H9 (cell line): ENCODE measurements at regions not wholly inside any gene's neighbourhood (a gene's known extent, or its start where the extent isn't known, plus 50 kb on each side); places are given as distances from the start of the nearest gene placed in this dataset.

Experiments used
- DNase-seq: peaks from one replicate; pipeline ENCODE4 v3.0.0-alpha.2; 2017
- H2AFZ ChIP-seq: one replicate; pipeline ENCODE4 v1.6.1; 2013; ENCODE audit warnings: mild to moderate bottlenecking, low read length, control low read depth, moderate library complexity
- H2AK5ac ChIP-seq: 2 replicates; pipeline ENCODE4 v1.6.1; 2013; ENCODE audit warnings: low read length, control low read depth, mixed read lengths; ENCODE audit not compliant: insufficient read length
- H2BK120ac ChIP-seq: one replicate; pipeline ENCODE4 v1.6.1; 2013; ENCODE audit warnings: low read depth, mild to moderate bottlenecking, low read length, control low read depth, inconsistent platforms; ENCODE audit not compliant: poor library complexity, severe bottlenecking
- H2BK12ac ChIP-seq: 2 replicates; pipeline ENCODE4 v1.6.1; 2013; ENCODE audit warnings: low read length, control low read depth, mixed read lengths, low read depth; ENCODE audit not compliant: insufficient read length
- H2BK15ac ChIP-seq: 2 replicates; pipeline ENCODE4 v1.6.1; 2013; ENCODE audit warnings: low read depth, low read length, control low read depth
- H2BK20ac ChIP-seq: one replicate; pipeline ENCODE4 v1.6.1; 2013; ENCODE audit warnings: low read depth, mild to moderate bottlenecking, low read length, control low read depth, inconsistent platforms; ENCODE audit not compliant: poor library complexity, severe bottlenecking
- H2BK5ac ChIP-seq: 2 replicates; pipeline ENCODE4 v1.6.1; 2013; ENCODE audit warnings: low read length, control low read depth, mixed read lengths; ENCODE audit not compliant: insufficient read length
- H3K14ac ChIP-seq: 2 replicates; pipeline ENCODE4 v1.6.1; 2013; ENCODE audit warnings: low read length, control low read depth; ENCODE audit not compliant: insufficient read depth
- H3K18ac ChIP-seq: 2 replicates; pipeline ENCODE4 v1.6.1; 2013; ENCODE audit warnings: low read depth, mild to moderate bottlenecking, mixed read lengths, low read length, control low read depth; ENCODE audit not compliant: insufficient read length
- H3K23ac ChIP-seq: 2 replicates; pipeline ENCODE4 v1.6.1; 2013; ENCODE audit warnings: low read length, control low read depth, mixed read lengths, low read depth; ENCODE audit not compliant: insufficient read length
- H3K23me2 ChIP-seq: 2 replicates; pipeline ENCODE4 v1.6.1; 2013; ENCODE audit warnings: low read depth, mild to moderate bottlenecking, mixed read lengths, low read length, control low read depth; ENCODE audit not compliant: insufficient read length, poor library complexity, severe bottlenecking
- H3K27ac ChIP-seq: 2 replicates; pipeline ENCODE4 v1.5.1; 2013; ENCODE audit warnings: low read length, control low read depth, mixed read lengths, low read depth; ENCODE audit not compliant: insufficient read length
- H3K27me3 ChIP-seq: 2 replicates; pipeline ENCODE4 v1.6.1; 2013; ENCODE audit warnings: low read length, control low read depth, inconsistent platforms; ENCODE audit not compliant: insufficient read depth
- H3K4ac ChIP-seq: 2 replicates; pipeline ENCODE4 v1.6.1; 2013; ENCODE audit warnings: low read depth, mild to moderate bottlenecking, control low read depth, inconsistent platforms, low read length, moderate library complexity
- H3K4me1 ChIP-seq: 2 replicates; pipeline ENCODE4 v1.6.1; 2013; ENCODE audit warnings: low read length, control low read depth, inconsistent platforms; ENCODE audit not compliant: insufficient read depth
- H3K4me2 ChIP-seq: 2 replicates; pipeline ENCODE4 v1.6.1; 2013; ENCODE audit warnings: low read length, control low read depth, mixed read lengths; ENCODE audit not compliant: insufficient read length, insufficient read depth
- H3K56ac ChIP-seq: 2 replicates; pipeline ENCODE4 v1.6.1; 2013; ENCODE audit warnings: low read depth, mild to moderate bottlenecking, mixed read lengths, low read length, control low read depth; ENCODE audit not compliant: insufficient read length
- H3K79me1 ChIP-seq: 2 replicates; pipeline ENCODE4 v1.6.1; 2013; ENCODE audit warnings: low read depth, mild to moderate bottlenecking, moderate library complexity, low read length, control low read depth, inconsistent platforms; ENCODE audit not compliant: insufficient read depth, poor library complexity, severe bottlenecking
- H3K79me2 ChIP-seq: 2 replicates; pipeline ENCODE4 v1.6.1; 2013; ENCODE audit warnings: low read length, control low read depth, inconsistent platforms; ENCODE audit not compliant: insufficient read depth
- H3K9ac ChIP-seq: 2 replicates; pipeline ENCODE4 v1.6.1; 2013; ENCODE audit warnings: low read length, control low read depth, mixed read lengths; ENCODE audit not compliant: insufficient read length; ENCODE audit errors: extremely low read depth
- H3K9me3 ChIP-seq: one replicate; pipeline ENCODE4 v1.6.1; 2013; ENCODE audit warnings: low read depth, low read length, inconsistent platforms; ENCODE audit not compliant: control insufficient read depth
- H3T11ph ChIP-seq: one replicate; pipeline ENCODE4 v1.6.1; 2013; ENCODE audit warnings: mild to moderate bottlenecking, low read length, control low read depth, inconsistent platforms
- H4K20me1 ChIP-seq: one replicate; pipeline ENCODE4 v1.6.1; 2013; ENCODE audit not compliant: control insufficient read depth, insufficient read length, insufficient read depth
- H4K5ac ChIP-seq: 2 replicates; pipeline ENCODE4 v1.6.1; 2013; ENCODE audit warnings: low read depth, mild to moderate bottlenecking, mixed read lengths, low read length, control low read depth; ENCODE audit not compliant: insufficient read length
- H4K8ac ChIP-seq: replicated peaks from 2 replicates; pipeline ENCODE4 v1.6.1; 2013; ENCODE audit warnings: low read length, control low read depth, mixed read lengths, low read depth; ENCODE audit not compliant: insufficient read length
- H4K91ac ChIP-seq: 2 replicates; pipeline ENCODE4 v1.6.1; 2013; ENCODE audit warnings: low read depth, mild to moderate bottlenecking, moderate library complexity, mixed read lengths, low read length, control low read depth; ENCODE audit not compliant: insufficient read length
- H3K27ac Mint-ChIP-seq, 3 experiments: 2 replicates in 2 of 3; 3 replicates in 1 of 3; pipeline ENCODE4 v1.8.0; 2020 to 2021; ENCODE audit warnings: mixed read lengths in 3 of 3, mild to moderate bottlenecking in 1 of 3, moderate library complexity in 1 of 3
- H3K27me3 Mint-ChIP-seq: 2 replicates; pipeline ENCODE4 v1.8.0; 2021; ENCODE audit warnings: low read depth, mild to moderate bottlenecking, moderate library complexity, mixed read lengths
- H3K36me3 Mint-ChIP-seq, 3 experiments: 2 replicates in 2 of 3; 3 replicates in 1 of 3; pipeline ENCODE4 v1.8.0; 2020 to 2021; ENCODE audit warnings: low read depth in 3 of 3, mixed read lengths in 3 of 3; ENCODE audit not compliant: insufficient read depth in 1 of 3
- H3K4me1 Mint-ChIP-seq, 2 experiments: 2 replicates each; pipeline ENCODE4 v1.8.0; 2020; ENCODE audit warnings: mixed read lengths in 2 of 2
- H3K4me3 Mint-ChIP-seq, 2 experiments: 2 replicates in 1 of 2; 3 replicates in 1 of 2; pipeline ENCODE4 v1.8.0; 2020 to 2021; ENCODE audit warnings: mild to moderate bottlenecking in 2 of 2, mixed read lengths in 2 of 2, moderate library complexity in 1 of 2
- H3K9me3 Mint-ChIP-seq, 2 experiments: 2 replicates in 1 of 2; 3 replicates in 1 of 2; pipeline ENCODE4 v1.8.0; 2020; ENCODE audit warnings: mild to moderate bottlenecking in 2 of 2, mixed read lengths in 2 of 2, moderate library complexity in 1 of 2
- WGBS: extraction: QIAGEN DNeasy Blood & Tissue Kit; methylation state at CpG from one replicate; pipeline ENCODE4 v1.1.7; 2013; ENCODE audit warnings: missing lambda C conversion rate, low lambda C conversion rate, mixed read lengths; ENCODE audit not compliant: insufficient read length; ENCODE audit errors: extremely low coverage; 5-methylcytosine and 5-hydroxymethylcytosine counted together
- TF ChIP-seq, protein P1 (sequence below): fragments of 200-600 bp; sonication (generic); conservative IDR thresholded peaks from 3 replicates; pipeline ENCODE4 v1.8.0; 2021; ENCODE audit warnings: antibody characterized with exemption, mild to moderate bottlenecking

DNA sequence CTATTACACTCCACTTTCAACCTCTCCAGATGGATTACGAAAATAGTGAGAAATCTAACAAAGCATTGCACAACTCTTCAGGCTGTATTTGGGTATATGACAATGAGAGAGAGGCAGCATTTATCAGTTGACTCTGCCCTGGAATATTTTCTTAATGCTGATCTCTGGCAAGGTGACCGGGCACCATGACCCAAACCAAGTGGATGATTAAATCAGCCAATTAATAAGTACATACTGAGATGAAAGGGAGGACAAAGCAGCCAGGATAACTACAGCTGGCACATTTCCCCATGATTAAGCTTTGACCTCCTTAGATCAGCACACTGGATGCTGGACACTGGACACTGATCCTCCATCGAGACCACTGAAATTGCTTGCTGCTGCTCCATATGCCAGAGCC, 218.2 kb downstream of the ASCL1 start:
- H3K79me1 ChIP-seq = no peaks in the 10 kb centered on the region
- H4K8ac ChIP-seq = no peak overlapping the region
- H2BK15ac ChIP-seq = no peak overlapping the region
- no CpG with 5 or more reads among the region's 3 CpGs for WGBS
- H3K9ac ChIP-seq = no peak overlapping the region
- no peak overlapping the region for H3T11ph ChIP-seq
- TF ChIP-seq, protein P1, sequence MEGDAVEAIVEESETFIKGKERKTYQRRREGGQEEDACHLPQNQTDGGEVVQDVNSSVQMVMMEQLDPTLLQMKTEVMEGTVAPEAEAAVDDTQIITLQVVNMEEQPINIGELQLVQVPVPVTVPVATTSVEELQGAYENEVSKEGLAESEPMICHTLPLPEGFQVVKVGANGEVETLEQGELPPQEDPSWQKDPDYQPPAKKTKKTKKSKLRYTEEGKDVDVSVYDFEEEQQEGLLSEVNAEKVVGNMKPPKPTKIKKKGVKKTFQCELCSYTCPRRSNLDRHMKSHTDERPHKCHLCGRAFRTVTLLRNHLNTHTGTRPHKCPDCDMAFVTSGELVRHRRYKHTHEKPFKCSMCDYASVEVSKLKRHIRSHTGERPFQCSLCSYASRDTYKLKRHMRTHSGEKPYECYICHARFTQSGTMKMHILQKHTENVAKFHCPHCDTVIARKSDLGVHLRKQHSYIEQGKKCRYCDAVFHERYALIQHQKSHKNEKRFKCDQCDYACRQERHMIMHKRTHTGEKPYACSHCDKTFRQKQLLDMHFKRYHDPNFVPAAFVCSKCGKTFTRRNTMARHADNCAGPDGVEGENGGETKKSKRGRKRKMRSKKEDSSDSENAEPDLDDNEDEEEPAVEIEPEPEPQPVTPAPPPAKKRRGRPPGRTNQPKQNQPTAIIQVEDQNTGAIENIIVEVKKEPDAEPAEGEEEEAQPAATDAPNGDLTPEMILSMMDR = no peak
- H3K36me3 Mint-ChIP-seq = no peaks in the 10 kb centered on the region
- no peak overlapping the region for H2BK20ac ChIP-seq
- no peak overlapping the region for H4K5ac ChIP-seq
- no peaks in the 10 kb centered on the region for H3K9me3 Mint-ChIP-seq
- H2BK120ac ChIP-seq = no peak overlapping the region
- H2BK12ac ChIP-seq = no peak overlapping the region
- no peaks in the 10 kb centered on the region for H3K4me1 Mint-ChIP-seq
- no peak overlapping the region; a peak in 1 of 7 replicates for H3K27ac Mint-ChIP-seq
- H3K4me3 Mint-ChIP-seq = no peak overlapping the region
- no peaks in the 10 kb centered on the region for H3K27me3 Mint-ChIP-seq
- DNase-seq = no peak
- H3K4ac ChIP-seq = no peak overlapping the region
- no peaks in the 10 kb centered on the region; the same call in 1 of the 2 replicates for H3K4me1 ChIP-seq
- no peak overlapping the region for H3K4me2 ChIP-seq
- no peak overlapping the region for H2AK5ac ChIP-seq
- no peaks in the 10 kb centered on the region for H4K20me1 ChIP-seq
- H3K14ac ChIP-seq = no peak overlapping the region
- H3K18ac ChIP-seq = no peak overlapping the region
- H2BK5ac ChIP-seq = no peak overlapping the region
- H3K27ac ChIP-seq = no peak overlapping the region
- no peaks in the 10 kb centered on the region for H3K27me3 ChIP-seq
- H3K23ac ChIP-seq = no peak overlapping the region
- H2AFZ ChIP-seq = no peak overlapping the region
- no peak overlapping the region for H4K91ac ChIP-seq
- no peak overlapping the region for H3K56ac ChIP-seq
- no peaks in the 10 kb centered on the region for H3K79me2 ChIP-seq
- no peaks in the 10 kb centered on the region for H3K23me2 ChIP-seq
- H3K9me3 ChIP-seq = no peaks in the 10 kb centered on the region
